Osteocyte (in vitro differentiated cells): ENCODE measurements at regions not wholly inside any gene's neighbourhood (a gene's known extent, or its start where the extent isn't known, plus 50 kb on each side); places are given as distances from the start of the nearest gene placed in this dataset.

Experiments
- DNase-seq: peaks from one replicate; pipeline ENCODE4 v3.0.0; 2021; ENCODE audit warnings: mixed read lengths; ENCODE audit not compliant: unreplicated experiment; ENCODE audit errors: extremely low spot score
- H3K27ac Mint-ChIP-seq: one replicate; pipeline ENCODE4 v1.8.0; 2021; ENCODE audit warnings: mild to moderate bottlenecking, mixed read lengths; ENCODE audit not compliant: unreplicated experiment
- H3K27me3 Mint-ChIP-seq: one replicate; pipeline ENCODE4 v1.8.0; 2021; ENCODE audit warnings: mixed read lengths; ENCODE audit not compliant: unreplicated experiment
- H3K36me3 Mint-ChIP-seq: one replicate; pipeline ENCODE4 v1.8.0; 2021; ENCODE audit warnings: mixed read lengths; ENCODE audit not compliant: unreplicated experiment
- H3K4me1 Mint-ChIP-seq: one replicate; pipeline ENCODE4 v1.8.0; 2021; ENCODE audit warnings: mixed read lengths; ENCODE audit not compliant: unreplicated experiment
- H3K4me3 Mint-ChIP-seq: one replicate; pipeline ENCODE4 v1.8.0; 2021; ENCODE audit warnings: mild to moderate bottlenecking, moderate library complexity, mixed read lengths; ENCODE audit not compliant: unreplicated experiment
- H3K9me3 Mint-ChIP-seq: one replicate; pipeline ENCODE4 v1.8.0; 2021; ENCODE audit warnings: mixed read lengths; ENCODE audit not compliant: unreplicated experiment
- TF ChIP-seq, protein P1 (sequence below): fragments of 200-600 bp; sonication (generic); IDR thresholded peaks from 2 replicates; pipeline ENCODE4 v1.5.0; 2021; ENCODE audit warnings: antibody characterized with exemption, mild to moderate bottlenecking, moderate library complexity

DNA sequence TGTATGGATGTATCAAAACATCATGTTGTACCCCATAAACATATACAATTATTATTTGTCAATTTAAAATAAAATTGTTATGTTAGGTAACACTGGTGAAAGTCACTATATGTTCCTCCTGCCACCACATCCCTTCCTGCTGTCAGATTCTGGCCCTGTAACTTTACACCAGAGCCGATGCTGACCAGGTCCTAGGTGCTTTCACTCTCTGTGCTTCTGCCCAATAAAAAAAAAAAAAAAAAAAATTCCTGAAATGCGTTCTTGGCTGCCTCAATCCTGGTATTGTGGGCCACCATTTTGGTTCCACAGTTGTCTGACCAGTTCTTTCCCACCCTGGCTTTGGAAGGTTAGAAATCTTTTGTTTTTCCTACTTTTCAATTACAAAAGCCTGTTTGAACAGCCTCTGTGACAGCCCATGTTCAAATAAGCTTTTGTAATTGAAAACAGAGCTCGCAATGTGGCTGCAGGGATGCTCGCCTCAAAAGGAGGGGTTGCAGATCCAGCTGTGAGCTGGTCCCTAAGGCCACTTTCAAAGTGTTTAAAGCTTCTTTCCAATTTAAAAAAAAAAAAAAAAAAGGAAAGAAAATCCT is 831.0 kb upstream of the EEF2KMT start:
- H3K36me3 Mint-ChIP-seq: no peaks in the 10 kb centered on the region
- H3K4me3 Mint-ChIP-seq: no peak overlapping the region
- TF ChIP-seq, protein P1, sequence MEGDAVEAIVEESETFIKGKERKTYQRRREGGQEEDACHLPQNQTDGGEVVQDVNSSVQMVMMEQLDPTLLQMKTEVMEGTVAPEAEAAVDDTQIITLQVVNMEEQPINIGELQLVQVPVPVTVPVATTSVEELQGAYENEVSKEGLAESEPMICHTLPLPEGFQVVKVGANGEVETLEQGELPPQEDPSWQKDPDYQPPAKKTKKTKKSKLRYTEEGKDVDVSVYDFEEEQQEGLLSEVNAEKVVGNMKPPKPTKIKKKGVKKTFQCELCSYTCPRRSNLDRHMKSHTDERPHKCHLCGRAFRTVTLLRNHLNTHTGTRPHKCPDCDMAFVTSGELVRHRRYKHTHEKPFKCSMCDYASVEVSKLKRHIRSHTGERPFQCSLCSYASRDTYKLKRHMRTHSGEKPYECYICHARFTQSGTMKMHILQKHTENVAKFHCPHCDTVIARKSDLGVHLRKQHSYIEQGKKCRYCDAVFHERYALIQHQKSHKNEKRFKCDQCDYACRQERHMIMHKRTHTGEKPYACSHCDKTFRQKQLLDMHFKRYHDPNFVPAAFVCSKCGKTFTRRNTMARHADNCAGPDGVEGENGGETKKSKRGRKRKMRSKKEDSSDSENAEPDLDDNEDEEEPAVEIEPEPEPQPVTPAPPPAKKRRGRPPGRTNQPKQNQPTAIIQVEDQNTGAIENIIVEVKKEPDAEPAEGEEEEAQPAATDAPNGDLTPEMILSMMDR: no peak
- DNase-seq: no peak
- H3K27ac Mint-ChIP-seq: no peak overlapping the region
- peaks cover 54% of the 10 kb centered on the region for H3K9me3 Mint-ChIP-seq
- H3K27me3 Mint-ChIP-seq: no peaks in the 10 kb centered on the region
- H3K4me1 Mint-ChIP-seq: no peaks in the 10 kb centered on the region

DNA sequence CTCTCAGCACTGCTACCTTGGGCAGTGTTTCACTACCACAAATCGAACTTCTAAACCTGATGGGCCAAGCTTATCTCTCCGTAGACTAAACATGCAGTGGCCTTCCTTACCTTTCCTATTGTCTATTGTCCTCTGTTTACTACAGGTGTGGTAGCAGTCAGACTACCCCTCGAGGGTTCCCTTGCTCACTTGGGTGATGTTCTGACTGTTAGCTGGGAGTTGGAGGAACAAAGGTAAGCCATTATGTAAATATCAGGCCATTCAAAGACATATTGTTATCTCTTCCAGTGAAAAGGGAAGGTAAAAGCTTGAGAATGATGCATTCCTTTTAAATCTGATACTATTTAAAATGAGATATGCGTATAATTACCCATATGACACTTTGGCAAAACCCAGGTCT is 828.3 kb upstream of the EEF2KMT start:
- no peaks in the 10 kb centered on the region for H3K4me1 Mint-ChIP-seq
- no peak overlapping the region for H3K4me3 Mint-ChIP-seq

DNA sequence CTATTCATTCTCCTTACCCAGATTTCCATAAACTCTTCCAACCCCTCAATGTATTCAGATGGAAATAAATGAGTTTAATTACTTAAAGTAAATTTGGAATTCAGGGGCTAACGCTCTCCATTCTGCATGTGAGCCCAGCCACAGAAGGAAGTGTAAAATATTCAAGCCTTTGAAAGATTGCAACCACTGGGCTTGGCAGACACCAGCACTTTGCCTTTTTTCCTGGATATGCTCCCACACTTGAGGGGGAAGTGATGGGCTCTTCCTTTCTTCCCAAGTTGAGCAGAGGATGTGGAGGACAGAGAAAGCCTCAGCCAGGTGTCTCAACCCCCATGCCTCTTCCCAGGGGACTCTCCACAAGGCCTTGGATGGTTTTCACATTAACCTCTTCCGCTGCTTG is 825.1 kb upstream of the EEF2KMT start:
- H3K9me3 Mint-ChIP-seq: peaks cover 53% of the 10 kb centered on the region
- H3K27ac Mint-ChIP-seq: no peak overlapping the region
- H3K27me3 Mint-ChIP-seq: no peaks in the 10 kb centered on the region
- DNase-seq: no peak
- no peaks in the 10 kb centered on the region for H3K36me3 Mint-ChIP-seq
- TF ChIP-seq, protein P1: no peak
- no peak overlapping the region for H3K4me3 Mint-ChIP-seq
- H3K4me1 Mint-ChIP-seq: no peaks in the 10 kb centered on the region

More for the DNA sequence above, 828.3 kb upstream of the EEF2KMT start:
- H3K27me3 Mint-ChIP-seq: no peaks in the 10 kb centered on the region
- no peak for DNase-seq
- H3K9me3 Mint-ChIP-seq: peaks cover 47% of the 10 kb centered on the region
- H3K27ac Mint-ChIP-seq: no peak overlapping the region
- H3K36me3 Mint-ChIP-seq: no peaks in the 10 kb centered on the region
- TF ChIP-seq, protein P1: no peak

DNA sequence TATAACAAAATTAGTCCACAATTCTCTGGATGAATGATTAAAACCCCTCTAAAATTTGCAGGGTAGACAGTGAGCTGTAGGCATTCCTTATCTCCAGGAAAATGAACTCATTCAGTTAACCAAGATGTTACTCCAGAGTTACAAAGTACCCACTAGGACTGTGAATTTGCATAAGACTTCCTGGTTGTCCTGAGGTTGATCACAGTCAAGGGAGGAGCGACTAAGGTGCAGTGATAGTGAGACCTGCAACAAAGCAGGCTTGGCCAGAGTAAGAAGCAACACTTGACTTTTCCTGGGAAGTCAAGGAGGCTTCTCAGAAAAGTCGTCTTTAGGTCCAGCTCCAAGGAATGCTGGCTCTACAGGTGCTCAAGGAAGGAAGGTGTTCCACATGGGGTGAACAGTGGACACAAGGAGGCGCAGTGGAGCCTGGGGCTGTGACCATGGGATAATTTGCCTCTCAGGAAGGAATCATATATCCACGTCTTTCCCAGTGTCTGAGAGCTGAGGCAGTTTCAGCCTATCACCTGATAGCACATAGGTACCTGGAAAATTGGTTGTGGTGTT is 821.1 kb upstream of the EEF2KMT start:
- H3K4me3 Mint-ChIP-seq: no peak overlapping the region
- no peaks in the 10 kb centered on the region for H3K27me3 Mint-ChIP-seq
- H3K9me3 Mint-ChIP-seq: peaks cover 44% of the 10 kb centered on the region
- H3K27ac Mint-ChIP-seq: no peak overlapping the region
- no peaks in the 10 kb centered on the region for H3K4me1 Mint-ChIP-seq
- H3K36me3 Mint-ChIP-seq: no peaks in the 10 kb centered on the region
- TF ChIP-seq, protein P1: no peak
- DNase-seq: no peak

DNA sequence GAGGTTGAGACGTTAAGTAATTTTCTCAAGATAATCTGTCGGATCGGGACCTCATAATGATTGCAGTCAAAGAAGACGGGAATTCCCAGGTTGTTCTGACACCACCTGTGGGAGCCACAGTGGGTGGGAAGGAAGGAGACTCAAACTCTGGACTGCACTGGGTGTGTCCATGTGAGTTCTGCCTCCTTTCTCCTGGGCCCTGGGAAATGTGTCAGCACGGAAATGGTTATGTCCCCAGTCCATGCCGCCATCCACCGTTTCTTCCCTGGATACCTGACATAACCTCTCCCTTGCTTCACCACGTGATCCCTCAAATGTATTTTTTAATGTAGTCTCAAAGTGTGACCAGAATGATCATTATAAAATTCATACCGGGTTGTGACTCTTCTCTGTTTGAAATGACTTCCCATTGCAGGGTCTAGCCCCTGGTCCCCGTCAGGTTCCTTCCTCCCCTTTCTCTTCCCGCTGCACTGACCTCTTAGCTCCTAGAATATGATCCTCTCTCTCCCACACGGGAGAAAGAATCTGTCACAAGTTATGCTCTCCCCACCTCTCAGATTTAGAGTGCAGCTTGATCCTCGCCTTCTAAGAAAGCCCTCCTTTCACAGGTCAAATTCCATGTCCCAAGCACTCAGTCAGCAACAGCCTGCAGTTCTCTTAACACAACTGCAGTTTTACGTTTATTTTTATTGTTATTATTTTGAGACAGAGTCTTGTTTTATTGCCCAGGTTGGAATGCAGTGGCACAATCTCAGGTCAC is 820.0 kb upstream of the EEF2KMT start:
- DNase-seq: no peak
- H3K4me1 Mint-ChIP-seq: no peaks in the 10 kb centered on the region
- no peaks in the 10 kb centered on the region for H3K36me3 Mint-ChIP-seq
- H3K27ac Mint-ChIP-seq: no peak overlapping the region
- H3K27me3 Mint-ChIP-seq: no peaks in the 10 kb centered on the region
- no peak overlapping the region for H3K4me3 Mint-ChIP-seq
- H3K9me3 Mint-ChIP-seq: peaks cover 42% of the 10 kb centered on the region
- TF ChIP-seq, protein P1: no peak
